Endodermal cell (in vitro differentiated cells): ENCODE measurements at regions not wholly inside any gene's neighbourhood (a gene's known extent, or its start where the extent isn't known, plus 50 kb on each side); places are given as distances from the start of the nearest gene placed in this dataset.
"Not testable (repeated sequence)": the region's sequence is repeated elsewhere in the genome, so short reads cannot be mapped to it uniquely, and the experiment has no call there.

ENCODE experiments used
- DNase-seq: peaks from one replicate; pipeline ENCODE4 v3.0.0-alpha.2; 2017
- H3K27ac ChIP-seq: 2 replicates; pipeline ENCODE4 v1.5.1; 2013; ENCODE audit warnings: mild to moderate bottlenecking, low read depth, low read length, moderate library complexity
- H3K27me3 ChIP-seq: 2 replicates; pipeline ENCODE4 v1.6.1; 2013; ENCODE audit warnings: mild to moderate bottlenecking, low read length, moderate library complexity; ENCODE audit not compliant: insufficient read depth, control insufficient read depth, poor library complexity, severe bottlenecking
- H3K36me3 ChIP-seq: 2 replicates; pipeline ENCODE4 v1.7.0; 2013; ENCODE audit warnings: mild to moderate bottlenecking, low read length, moderate library complexity; ENCODE audit not compliant: control insufficient read depth, insufficient read depth
- H3K4me1 ChIP-seq: one replicate; pipeline ENCODE4 v1.7.0; 2013; ENCODE audit warnings: low read length; ENCODE audit not compliant: control insufficient read depth, insufficient read depth
- H3K4me3 ChIP-seq: 2 replicates; pipeline ENCODE4 v1.5.1; 2013; ENCODE audit warnings: mild to moderate bottlenecking, low read length, moderate library complexity
- H3K9ac ChIP-seq: 2 replicates; pipeline ENCODE4 v1.6.1; 2013; ENCODE audit warnings: mild to moderate bottlenecking, low read length, moderate library complexity; ENCODE audit not compliant: poor library complexity, severe bottlenecking; ENCODE audit errors: extremely low read depth
- H3K9me3 ChIP-seq: 2 replicates; pipeline ENCODE4 v1.6.1; 2013; ENCODE audit warnings: mild to moderate bottlenecking, low read length, moderate library complexity; ENCODE audit not compliant: control insufficient read depth
- H3K27ac Mint-ChIP-seq: 2 replicates; pipeline ENCODE4 v1.8.0; 2020; ENCODE audit warnings: mixed read lengths
- H3K27me3 Mint-ChIP-seq: 2 replicates; pipeline ENCODE4 v1.8.0; 2021; ENCODE audit warnings: mild to moderate bottlenecking, mixed read lengths; ENCODE audit not compliant: insufficient read depth
- H3K36me3 Mint-ChIP-seq: 2 replicates; pipeline ENCODE4 v1.8.0; 2020; ENCODE audit warnings: low read depth, mixed read lengths
- H3K4me1 Mint-ChIP-seq: 2 replicates; pipeline ENCODE4 v1.8.0; 2020; ENCODE audit warnings: mixed read lengths
- H3K4me3 Mint-ChIP-seq: 2 replicates; pipeline ENCODE4 v1.8.0; 2020; ENCODE audit warnings: mild to moderate bottlenecking, moderate library complexity, mixed read lengths
- H3K9me3 Mint-ChIP-seq: 2 replicates; pipeline ENCODE4 v1.8.0; 2020; ENCODE audit warnings: mild to moderate bottlenecking, mixed read lengths
- WGBS, 2 experiments: methylation state at CpG; one replicate each; pipeline versions ENCODE4 v1.1.5 to v1.1.7; 2013; ENCODE audit warnings: missing lambda C conversion rate in 2 of 2, mixed read lengths in 1 of 2; ENCODE audit not compliant: insufficient coverage in 1 of 2, insufficient read length in 1 of 2; 5-methylcytosine and 5-hydroxymethylcytosine counted together
- TF ChIP-seq, protein P1 (sequence below): fragments of 200-600 bp; sonication (generic); conservative IDR thresholded peaks from 2 replicates; pipeline ENCODE4 v1.5.0; 2021; ENCODE audit warnings: antibody characterized with exemption, mild to moderate bottlenecking

DNA sequence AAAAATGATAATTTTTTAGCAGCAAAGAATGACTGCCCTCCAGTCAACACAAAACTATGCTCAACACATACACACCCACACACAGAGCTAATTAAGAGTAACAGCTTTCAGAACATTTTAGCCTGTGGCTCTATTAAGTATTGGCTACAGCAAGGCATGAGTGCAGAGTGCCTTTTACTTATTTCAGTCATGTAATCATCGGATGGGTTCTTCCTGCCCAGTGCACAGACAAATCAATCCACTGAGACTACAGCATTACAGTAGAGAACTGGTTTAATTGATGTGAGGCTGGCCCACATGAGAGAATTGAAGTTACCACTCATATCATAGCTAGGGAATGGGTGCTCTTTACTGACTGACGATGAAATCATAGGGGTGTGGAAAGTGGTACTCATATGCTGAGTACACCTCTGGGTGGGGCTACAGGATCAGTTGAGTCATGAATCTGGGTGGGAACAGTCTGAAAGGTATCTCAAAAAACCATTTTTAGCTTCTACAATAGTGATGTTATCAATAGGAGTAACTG lies 241.0 kb downstream of the FSIP2 start:
- H3K9ac ChIP-seq = no peak overlapping the region
- H3K4me3 ChIP-seq = no peak overlapping the region
- WGBS, 2 experiments = 84 to 100% methylated on average over 2 of the region's 2 CpGs
- peak; percentile 45 for DNase-seq
- H3K36me3 ChIP-seq = no peaks in the 10 kb centered on the region
- H3K27me3 ChIP-seq = no peaks in the 10 kb centered on the region
- no peaks in the 10 kb centered on the region for H3K4me1 ChIP-seq
- H3K27ac ChIP-seq = no peak overlapping the region
- no peaks in the 10 kb centered on the region for H3K4me1 Mint-ChIP-seq
- no peak overlapping the region for H3K27ac Mint-ChIP-seq
- H3K9me3 Mint-ChIP-seq = peaks cover 3% of the 10 kb centered on the region
- H3K4me3 Mint-ChIP-seq = no peak overlapping the region
- H3K9me3 ChIP-seq = no peaks in the 10 kb centered on the region
- H3K36me3 Mint-ChIP-seq = no peaks in the 10 kb centered on the region
- TF ChIP-seq, protein P1, sequence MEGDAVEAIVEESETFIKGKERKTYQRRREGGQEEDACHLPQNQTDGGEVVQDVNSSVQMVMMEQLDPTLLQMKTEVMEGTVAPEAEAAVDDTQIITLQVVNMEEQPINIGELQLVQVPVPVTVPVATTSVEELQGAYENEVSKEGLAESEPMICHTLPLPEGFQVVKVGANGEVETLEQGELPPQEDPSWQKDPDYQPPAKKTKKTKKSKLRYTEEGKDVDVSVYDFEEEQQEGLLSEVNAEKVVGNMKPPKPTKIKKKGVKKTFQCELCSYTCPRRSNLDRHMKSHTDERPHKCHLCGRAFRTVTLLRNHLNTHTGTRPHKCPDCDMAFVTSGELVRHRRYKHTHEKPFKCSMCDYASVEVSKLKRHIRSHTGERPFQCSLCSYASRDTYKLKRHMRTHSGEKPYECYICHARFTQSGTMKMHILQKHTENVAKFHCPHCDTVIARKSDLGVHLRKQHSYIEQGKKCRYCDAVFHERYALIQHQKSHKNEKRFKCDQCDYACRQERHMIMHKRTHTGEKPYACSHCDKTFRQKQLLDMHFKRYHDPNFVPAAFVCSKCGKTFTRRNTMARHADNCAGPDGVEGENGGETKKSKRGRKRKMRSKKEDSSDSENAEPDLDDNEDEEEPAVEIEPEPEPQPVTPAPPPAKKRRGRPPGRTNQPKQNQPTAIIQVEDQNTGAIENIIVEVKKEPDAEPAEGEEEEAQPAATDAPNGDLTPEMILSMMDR = peak; percentile 42
- no peaks in the 10 kb centered on the region for H3K27me3 Mint-ChIP-seq

DNA sequence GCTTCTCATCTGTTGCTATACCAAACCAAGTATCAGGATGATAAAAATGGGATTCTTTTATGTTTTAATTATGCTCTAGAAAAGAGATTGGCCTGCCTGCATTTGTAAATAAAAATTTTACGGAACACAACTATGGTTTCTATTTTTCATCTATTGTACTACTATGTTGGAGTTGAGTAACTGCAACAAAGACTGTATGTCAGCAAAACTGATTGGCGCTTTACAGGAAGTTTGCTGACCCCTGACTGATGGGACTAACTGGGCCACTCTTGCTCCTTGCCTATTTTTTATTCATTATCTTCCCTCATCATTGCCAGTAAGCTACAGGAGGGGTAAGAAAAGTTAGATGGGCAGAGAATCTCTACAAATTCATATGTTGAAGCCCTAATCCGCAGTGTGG lies 242.3 kb downstream of the FSIP2 start:
- H3K4me3 Mint-ChIP-seq = no peak overlapping the region
- H3K27me3 Mint-ChIP-seq = no peaks in the 10 kb centered on the region
- DNase-seq = no peak
- Histone ChIP-seq H3K9me3 (no peaks in the 10 kb centered on the region), H3K27ac (no peak overlapping the region), H3K9ac (no peak overlapping the region), H3K4me1 (no peaks in the 10 kb centered on the region), H3K4me3 (no peak overlapping the region), H3K27me3 (no peaks in the 10 kb centered on the region), H3K36me3 (no peaks in the 10 kb centered on the region)
- WGBS, 2 experiments = 98 to 100% methylated on average over 1 to 3 of the region's 3 CpGs
- H3K27ac Mint-ChIP-seq = no peak overlapping the region
- no peaks in the 10 kb centered on the region for H3K36me3 Mint-ChIP-seq
- TF ChIP-seq, protein P1 = no peak
- H3K9me3 Mint-ChIP-seq = peaks cover 3% of the 10 kb centered on the region
- no peaks in the 10 kb centered on the region for H3K4me1 Mint-ChIP-seq

DNA sequence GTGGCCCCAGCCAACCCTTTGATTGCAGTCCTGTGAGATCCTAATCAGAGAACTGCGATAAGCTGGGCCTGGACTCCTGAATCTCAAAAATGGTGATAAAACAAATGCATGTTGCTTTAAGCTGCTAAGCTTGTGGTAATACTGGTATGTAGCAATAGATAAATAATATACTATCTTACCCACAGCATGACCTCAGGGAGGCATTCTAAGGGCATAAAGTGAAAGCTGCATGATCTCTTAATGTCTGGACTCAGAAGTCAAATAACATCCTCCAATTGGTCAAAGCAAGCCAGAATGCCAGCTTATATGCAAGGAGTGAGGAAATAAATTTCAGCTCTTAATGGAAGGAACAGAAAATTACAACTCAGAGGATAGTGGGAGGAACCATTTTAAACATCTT lies 246.1 kb downstream of the FSIP2 start:
- Histone ChIP-seq H3K4me3 (no peak overlapping the region), H3K27ac (no peak overlapping the region), H3K36me3 (no peaks in the 10 kb centered on the region), H3K27me3 (no peaks in the 10 kb centered on the region), H3K9ac (no peak overlapping the region), H3K4me1 (no peaks in the 10 kb centered on the region), H3K9me3 (no peaks in the 10 kb centered on the region)
- DNase-seq = no peak
- Mint-ChIP-seq H3K4me1 (peaks cover 3% of the 10 kb centered on the region), H3K27me3 (no peaks in the 10 kb centered on the region), H3K27ac (no peak overlapping the region), H3K36me3 (no peaks in the 10 kb centered on the region), H3K4me3 (no peak overlapping the region), H3K9me3 (no peaks in the 10 kb centered on the region)
- TF ChIP-seq, protein P1 = no peak
- 97% methylated on average over 1 of the region's 1 CpG; no CpG with 5 or more reads in 1 of the 2 experiments for WGBS, 2 experiments

DNA sequence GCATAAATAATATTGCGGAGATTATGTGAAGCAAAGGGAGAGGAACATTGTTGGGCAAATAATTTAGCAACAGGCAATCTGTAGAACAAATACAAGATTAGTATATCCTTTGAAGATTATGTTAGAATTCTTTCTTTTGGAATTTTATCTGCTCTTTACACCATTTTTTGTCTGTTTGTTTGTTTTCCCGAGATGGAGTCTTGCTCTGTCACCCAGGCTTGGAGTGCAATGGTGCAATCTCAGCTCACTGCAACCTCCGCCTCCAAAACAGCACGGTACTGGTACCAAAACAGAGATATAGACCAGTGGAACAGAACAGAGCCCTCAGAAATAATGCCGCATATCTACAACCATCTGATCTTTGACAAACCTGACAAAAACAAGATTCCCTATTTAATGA lies 250.3 kb downstream of the FSIP2 start:
- not testable (repeated sequence) for H3K27ac Mint-ChIP-seq, H3K4me3 Mint-ChIP-seq, H3K27me3 ChIP-seq, H3K36me3 Mint-ChIP-seq, H3K36me3 ChIP-seq, H3K27ac ChIP-seq, DNase-seq, H3K9ac ChIP-seq, H3K4me1 ChIP-seq, H3K9me3 Mint-ChIP-seq, H3K4me3 ChIP-seq, H3K9me3 ChIP-seq, H3K4me1 Mint-ChIP-seq, H3K27me3 Mint-ChIP-seq
- 91% methylated on average over 5 of the region's 5 CpGs; no CpG with 5 or more reads in 1 of the 2 experiments for WGBS, 2 experiments
